ENCODE measurements at regions not wholly inside any gene's neighbourhood (a gene's known extent, or its start where the extent isn't known, plus 50 kb on each side); places are given as distances from the start of the nearest gene placed in this dataset.

GRCh38 chr10:35913628-35914027 is 271.5 kb upstream of the FZD8 start:
- ATAC-seq (replicated peaks in 1 of 4) = no peak
- peaks cover 0 to 1% of the 10 kb centered on the region in 2 donors for H3K27me3 Mint-ChIP-seq
- no peaks in the 10 kb centered on the region for H3K4me1 Mint-ChIP-seq
- H3K9me3 Mint-ChIP-seq = no peaks in the 10 kb centered on the region
- Histone ChIP-seq H3K4me1 (ENCODE audit: control insufficient read depth in 1 of 2, extremely low read depth in 1 of 2, insufficient read depth in 2 of 2, low read length in 2 of 2) (no peaks in the 10 kb centered on the region), H3K9me3 (no peaks in the 10 kb centered on the region), H3K4me3 (ENCODE audit: control insufficient read depth in 1 of 2, extremely low read depth in 1 of 2, low read length in 1 of 2) (no peak overlapping the region), H3K36me3 (ENCODE audit: control insufficient read depth in 2 of 2, extremely low read depth in 1 of 2, insufficient read depth in 1 of 2, low read length in 1 of 2) (no peaks in the 10 kb centered on the region), H3K27me3 (replicated peaks in 1 of 2; ENCODE audit: control insufficient read depth in 2 of 2, extremely low read depth in 1 of 2, insufficient read depth in 2 of 2, low read length in 1 of 2) (no peaks in the 10 kb centered on the region), H3K27ac (ENCODE audit: low read length) (no peak overlapping the region)
- no peak overlapping the region for H3K4me3 Mint-ChIP-seq
- no peak overlapping the region for H3K27ac Mint-ChIP-seq
- no peak for DNase-seq
- no CpG with 5 or more reads among the region's 1 CpG for WGBS (ENCODE audit: insufficient coverage)
- CTCF ChIA-PET = no interaction called here
- POLR2A ChIA-PET = no interaction called here
- H3K36me3 Mint-ChIP-seq = no peaks in the 10 kb centered on the region

- Mint-ChIP-seq H3K36me3 (no peaks in the 10 kb centered on the region), H3K4me1 (no peaks in the 10 kb centered on the region), H3K27me3 (peaks cover 0 to 1% of the 10 kb centered on the region in 2 donors), H3K4me3 (no peak overlapping the region), H3K27ac (no peak overlapping the region), H3K9me3 (no peaks in the 10 kb centered on the region)
- ATAC-seq (replicated peaks in 1 of 4) = no peak
- ChIA-PET POLR2A (no interaction called here), CTCF (no interaction called here)
- H3K27me3 ChIP-seq (replicated peaks in 1 of 2; ENCODE audit: control insufficient read depth in 2 of 2, extremely low read depth in 1 of 2, insufficient read depth in 2 of 2, low read length in 1 of 2) = no peaks in the 10 kb centered on the region
- H3K4me1 ChIP-seq (ENCODE audit: control insufficient read depth in 1 of 2, extremely low read depth in 1 of 2, insufficient read depth in 2 of 2, low read length in 2 of 2) = no peaks in the 10 kb centered on the region
- H3K9me3 ChIP-seq = no peaks in the 10 kb centered on the region
- no peak overlapping the region for H3K27ac ChIP-seq (ENCODE audit: low read length)
- 75% methylated on average over 1 of the region's 6 CpGs for WGBS (ENCODE audit: insufficient coverage)
- DNase-seq = no peak
- H3K4me3 ChIP-seq (ENCODE audit: control insufficient read depth in 1 of 2, extremely low read depth in 1 of 2, low read length in 1 of 2) = no peak overlapping the region
- no peaks in the 10 kb centered on the region for H3K36me3 ChIP-seq (ENCODE audit: control insufficient read depth in 2 of 2, extremely low read depth in 1 of 2, insufficient read depth in 1 of 2, low read length in 1 of 2)
Measured at GRCh38 chr10:35912615-35913569, 270.8 kb upstream of the FZD8 start.

- no peaks in the 10 kb centered on the region for H3K4me1 ChIP-seq (ENCODE audit: control insufficient read depth in 1 of 2, extremely low read depth in 1 of 2, insufficient read depth in 2 of 2, low read length in 2 of 2)
- Mint-ChIP-seq H3K4me3 (no peak overlapping the region), H3K27ac (no peak overlapping the region), H3K27me3 (peaks cover 0 to under 1% of the 10 kb centered on the region in 2 donors), H3K9me3 (no peaks in the 10 kb centered on the region), H3K36me3 (no peaks in the 10 kb centered on the region), H3K4me1 (no peaks in the 10 kb centered on the region)
- ChIA-PET CTCF (no interaction called here), POLR2A (no interaction called here)
- H3K36me3 ChIP-seq (ENCODE audit: control insufficient read depth in 2 of 2, extremely low read depth in 1 of 2, insufficient read depth in 1 of 2, low read length in 1 of 2) = no peaks in the 10 kb centered on the region
- WGBS (ENCODE audit: insufficient coverage) = no CpG with 5 or more reads among the region's 2 CpGs
- H3K4me3 ChIP-seq (ENCODE audit: control insufficient read depth in 1 of 2, extremely low read depth in 1 of 2, low read length in 1 of 2) = no peak overlapping the region
- H3K9me3 ChIP-seq = no peaks in the 10 kb centered on the region
- no peak overlapping the region for H3K27ac ChIP-seq (ENCODE audit: low read length)
- DNase-seq = no peak
- ATAC-seq (replicated peaks in 1 of 4) = no peak
- H3K27me3 ChIP-seq (replicated peaks in 1 of 2; ENCODE audit: control insufficient read depth in 2 of 2, extremely low read depth in 1 of 2, insufficient read depth in 2 of 2, low read length in 1 of 2) = no peaks in the 10 kb centered on the region
Measured at GRCh38 chr10:35911954-35912353, 269.9 kb upstream of the FZD8 start.

- Mint-ChIP-seq H3K4me1 (no peaks in the 10 kb centered on the region), H3K27me3 (peaks cover 0 to 5% of the 10 kb centered on the region in 2 donors), H3K36me3 (no peaks in the 10 kb centered on the region), H3K9me3 (no peaks in the 10 kb centered on the region), H3K4me3 (no peak overlapping the region), H3K27ac (no peak overlapping the region)
- Histone ChIP-seq H3K36me3 (ENCODE audit: control insufficient read depth in 2 of 2, extremely low read depth in 1 of 2, insufficient read depth in 1 of 2, low read length in 1 of 2) (no peaks in the 10 kb centered on the region), H3K4me3 (ENCODE audit: control insufficient read depth in 1 of 2, extremely low read depth in 1 of 2, low read length in 1 of 2) (no peak overlapping the region), H3K9me3 (no peaks in the 10 kb centered on the region), H3K27me3 (replicated peaks in 1 of 2; ENCODE audit: control insufficient read depth in 2 of 2, extremely low read depth in 1 of 2, insufficient read depth in 2 of 2, low read length in 1 of 2) (no peaks in the 10 kb centered on the region), H3K4me1 (ENCODE audit: control insufficient read depth in 1 of 2, extremely low read depth in 1 of 2, insufficient read depth in 2 of 2, low read length in 2 of 2) (no peaks in the 10 kb centered on the region), H3K27ac (ENCODE audit: low read length) (no peak overlapping the region)
- ChIA-PET POLR2A (no interaction called here), CTCF (no interaction called here)
- WGBS (ENCODE audit: insufficient coverage) = 100% methylated on average over 1 of the region's 3 CpGs
- no peak for ATAC-seq (replicated peaks in 1 of 4)
- no peak for DNase-seq
Measured at GRCh38 chr10:35911233-35911632, 269.1 kb upstream of the FZD8 start.

- H3K4me1 Mint-ChIP-seq = no peaks in the 10 kb centered on the region
- H3K4me1 ChIP-seq (ENCODE audit: control insufficient read depth in 1 of 2, extremely low read depth in 1 of 2, insufficient read depth in 2 of 2, low read length in 2 of 2) = no peaks in the 10 kb centered on the region
- WGBS (ENCODE audit: insufficient coverage) = no CpG with 5 or more reads among the region's 3 CpGs
Measured at GRCh38 chr10:35910234-35910633, 268.1 kb upstream of the FZD8 start.

GRCh38 chr10:35909121-35909720 is 267.1 kb upstream of the FZD8 start:
- Mint-ChIP-seq H3K27me3 (peaks cover 0 to 5% of the 10 kb centered on the region in 2 donors), H3K4me1 (no peaks in the 10 kb centered on the region), H3K27ac (no peak overlapping the region), H3K9me3 (peaks cover 0 to 3% (median 0%) of the 10 kb centered on the region in 3 donors), H3K4me3 (no peak overlapping the region), H3K36me3 (no peaks in the 10 kb centered on the region)
- Histone ChIP-seq H3K27ac (ENCODE audit: low read length) (no peak overlapping the region), H3K4me3 (ENCODE audit: control insufficient read depth in 1 of 2, extremely low read depth in 1 of 2, low read length in 1 of 2) (no peak overlapping the region), H3K9me3 (no peaks in the 10 kb centered on the region), H3K36me3 (ENCODE audit: control insufficient read depth in 2 of 2, extremely low read depth in 1 of 2, insufficient read depth in 1 of 2, low read length in 1 of 2) (no peaks in the 10 kb centered on the region), H3K4me1 (ENCODE audit: control insufficient read depth in 1 of 2, extremely low read depth in 1 of 2, insufficient read depth in 2 of 2, low read length in 2 of 2) (no peaks in the 10 kb centered on the region), H3K27me3 (replicated peaks in 1 of 2; ENCODE audit: control insufficient read depth in 2 of 2, extremely low read depth in 1 of 2, insufficient read depth in 2 of 2, low read length in 1 of 2) (no peaks in the 10 kb centered on the region)
- WGBS (ENCODE audit: insufficient coverage) = 83% methylated on average over 6 of the region's 12 CpGs
- DNase-seq (no peak), ATAC-seq (replicated peaks in 1 of 4) (no peak)
- ChIA-PET POLR2A (no interaction called here), CTCF (no interaction called here)

More at GRCh38 chr10:35910234-35910633, 268.1 kb upstream of the FZD8 start:
- Histone ChIP-seq H3K36me3 (ENCODE audit: control insufficient read depth in 2 of 2, extremely low read depth in 1 of 2, insufficient read depth in 1 of 2, low read length in 1 of 2) (no peaks in the 10 kb centered on the region), H3K27me3 (replicated peaks in 1 of 2; ENCODE audit: control insufficient read depth in 2 of 2, extremely low read depth in 1 of 2, insufficient read depth in 2 of 2, low read length in 1 of 2) (no peaks in the 10 kb centered on the region), H3K4me3 (ENCODE audit: control insufficient read depth in 1 of 2, extremely low read depth in 1 of 2, low read length in 1 of 2) (no peak overlapping the region), H3K9me3 (no peaks in the 10 kb centered on the region), H3K27ac (ENCODE audit: low read length) (no peak overlapping the region)
- DNase-seq = no peak
- peaks cover 0 to 5% of the 10 kb centered on the region in 2 donors for H3K27me3 Mint-ChIP-seq
- ChIA-PET CTCF (no interaction called here), POLR2A (no interaction called here)
- ATAC-seq (replicated peaks in 1 of 4) = no peak
- H3K27ac Mint-ChIP-seq = no peak overlapping the region
- no peak overlapping the region for H3K4me3 Mint-ChIP-seq
- no peaks in the 10 kb centered on the region for H3K36me3 Mint-ChIP-seq
- H3K9me3 Mint-ChIP-seq = peaks cover 0 to 3% (median 0%) of the 10 kb centered on the region in 3 donors
